NCI-H774 (cell line): ENCODE measurements at regions not wholly inside any gene's neighbourhood (a gene's known extent, or its start where the extent isn't known, plus 50 kb on each side); places are given as distances from the start of the nearest gene placed in this dataset.

ENCODE experiments used
- DNase-seq: peaks from one replicate; lab custom pipeline; 2025; lab: John Stamatoyannopoulos, UW

DNA sequence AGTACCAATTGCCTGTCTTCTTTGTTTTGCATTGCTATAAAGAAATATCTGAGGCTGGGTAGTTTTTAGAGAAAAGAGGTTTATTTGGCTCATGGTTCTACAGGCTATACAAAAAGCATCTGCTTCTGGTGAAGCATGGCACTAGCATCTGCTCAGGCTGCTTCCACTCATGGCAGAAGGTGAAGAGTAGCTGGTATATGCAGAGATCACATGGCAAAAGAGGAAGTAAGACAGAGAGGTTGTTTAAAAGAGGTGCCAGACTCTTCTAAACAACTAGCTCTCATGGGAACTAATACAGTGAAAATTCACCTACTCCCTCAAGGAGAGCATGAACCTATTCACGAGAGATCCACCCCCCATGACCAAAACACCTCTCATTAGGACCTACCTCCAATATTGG, 56.7 kb upstream of the GUCA2B start:
- DNase-seq: no peak

DNA sequence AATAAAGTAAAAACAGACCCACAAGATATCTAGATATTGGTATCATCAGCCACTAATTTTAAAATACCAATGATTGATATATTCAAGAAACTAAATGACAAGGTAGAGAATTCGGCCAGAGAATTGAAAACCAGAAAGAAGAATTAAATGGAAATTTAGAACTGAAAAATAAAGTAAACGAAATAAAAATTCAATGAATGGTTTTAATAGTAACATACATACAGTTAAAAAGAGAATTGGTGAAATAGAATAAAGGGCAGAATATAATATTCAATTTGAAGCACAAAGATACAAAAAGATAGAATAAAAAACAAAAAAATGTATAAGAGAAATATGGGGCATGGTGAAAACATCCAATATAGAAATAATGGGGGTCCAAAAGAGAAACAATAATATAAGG, 64.0 kb upstream of the GUCA2B start:
- no peak for DNase-seq

DNA sequence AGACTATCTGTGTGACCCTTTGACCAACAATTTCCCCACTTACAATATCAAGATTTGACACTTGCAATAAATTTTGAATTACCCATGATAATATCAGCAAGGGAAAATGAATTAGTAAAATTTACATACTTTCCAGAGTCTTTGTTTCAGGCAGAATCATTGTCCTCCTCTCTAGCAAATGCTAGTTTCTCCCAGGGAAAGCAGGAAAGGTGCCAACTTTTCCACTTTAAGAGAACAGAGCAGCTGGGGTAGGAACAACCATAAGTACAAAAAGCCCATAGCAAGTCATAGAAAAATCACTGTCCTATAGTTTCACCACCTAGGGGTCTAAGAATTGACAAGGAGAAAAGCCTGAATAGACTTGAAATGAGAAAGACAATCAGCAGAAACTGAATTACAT, 67.1 kb upstream of the GUCA2B start:
- no peak for DNase-seq

DNA sequence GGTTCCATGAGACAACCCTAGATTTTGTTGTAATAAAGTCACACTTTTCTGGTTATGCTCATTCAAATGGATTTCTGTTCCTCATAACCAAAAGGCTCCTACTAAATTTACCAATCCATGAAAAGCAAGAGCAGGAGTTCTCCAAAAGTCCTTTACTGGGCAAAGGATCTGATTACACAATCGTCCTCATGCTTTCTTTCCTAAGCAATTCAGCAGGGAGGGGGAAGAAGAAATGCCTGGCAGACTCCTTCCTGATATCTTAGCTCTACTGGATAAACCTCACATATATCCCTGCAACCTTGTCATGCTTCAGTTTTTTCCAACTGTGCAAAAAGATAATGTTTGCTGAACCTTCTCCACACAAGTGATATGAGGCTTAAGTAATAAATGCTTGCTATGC, 67.6 kb upstream of the GUCA2B start:
- DNase-seq: no peak

DNA sequence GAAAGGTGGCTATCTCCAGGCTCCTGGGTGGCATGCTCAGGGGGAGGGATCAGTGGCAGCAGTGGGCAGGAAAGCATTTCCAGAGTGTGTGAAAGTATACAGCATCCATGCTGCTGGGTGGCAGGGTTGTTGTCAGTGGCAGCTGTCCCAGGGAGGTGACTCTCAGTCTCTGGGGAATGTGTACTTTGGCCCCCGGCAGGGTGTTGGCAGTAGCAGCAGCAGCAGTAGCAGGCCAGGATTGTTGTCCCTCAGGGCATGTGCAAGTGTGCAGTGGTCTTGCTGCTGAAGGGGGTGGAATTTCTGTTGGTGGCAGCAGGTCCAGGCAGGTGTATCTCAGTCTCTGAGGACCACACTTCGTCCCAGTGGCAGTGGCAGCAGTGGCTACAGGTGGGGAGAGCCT, 71.7 kb upstream of the GUCA2B start:
- no peak for DNase-seq

DNA sequence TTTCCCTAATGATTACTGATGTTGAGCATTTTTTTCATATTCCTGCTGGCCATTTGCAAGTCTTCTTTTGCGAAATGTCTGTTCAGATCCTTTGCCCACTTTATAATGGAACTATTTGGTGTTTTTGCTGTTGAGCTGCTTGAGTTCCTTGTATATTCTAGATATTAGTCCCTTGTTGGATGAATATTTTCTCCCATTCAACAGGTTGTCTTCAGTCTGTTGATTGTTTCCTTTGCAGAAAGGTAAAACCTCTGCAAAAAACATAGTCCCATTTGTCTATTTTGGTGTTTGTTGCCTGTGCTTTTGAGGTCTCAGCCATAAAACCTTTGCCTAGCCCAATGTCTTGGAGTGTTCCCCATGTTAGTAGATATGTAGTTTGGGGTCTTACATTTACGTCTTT, 78.0 kb upstream of the GUCA2B start:
- DNase-seq: no peak

DNA sequence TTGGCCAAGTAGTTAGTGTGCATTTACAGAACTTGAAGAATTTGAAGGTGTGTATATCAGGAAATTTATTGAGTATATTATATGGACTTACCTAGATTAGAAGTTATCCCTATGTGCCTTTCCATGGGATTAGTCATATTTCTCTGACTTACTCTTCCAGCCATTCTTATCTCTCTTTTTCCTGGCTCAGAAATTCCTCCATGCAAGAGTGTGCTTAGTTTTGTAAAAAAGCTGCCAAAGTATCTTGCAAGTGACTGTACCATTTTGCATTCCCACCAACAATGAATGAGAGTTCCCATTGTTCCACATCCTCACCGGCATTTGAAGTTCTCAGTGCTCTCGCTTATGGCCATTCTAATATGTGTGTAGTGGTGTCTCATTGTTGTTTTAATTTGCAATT, 82.2 kb upstream of the GUCA2B start:
- no peak for DNase-seq

DNA sequence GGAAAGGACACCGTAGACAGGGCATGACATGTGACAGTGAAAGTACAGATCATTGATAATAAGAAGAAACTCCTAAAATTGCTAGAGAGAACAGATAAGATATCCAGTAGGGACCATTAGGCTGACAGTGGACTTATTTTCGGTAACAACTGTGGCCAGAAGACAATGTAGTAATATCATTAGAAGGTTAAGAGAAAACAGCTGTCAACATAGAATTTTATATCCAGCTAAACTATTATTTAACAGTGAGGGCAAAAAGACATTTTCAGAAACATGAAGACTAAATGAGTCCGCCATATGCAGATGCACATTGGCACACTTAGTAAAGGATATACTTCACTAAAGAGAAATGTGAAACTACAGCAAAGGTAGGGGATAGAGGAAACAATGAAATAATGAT, 95.4 kb upstream of the GUCA2B start:
- no peak for DNase-seq

DNA sequence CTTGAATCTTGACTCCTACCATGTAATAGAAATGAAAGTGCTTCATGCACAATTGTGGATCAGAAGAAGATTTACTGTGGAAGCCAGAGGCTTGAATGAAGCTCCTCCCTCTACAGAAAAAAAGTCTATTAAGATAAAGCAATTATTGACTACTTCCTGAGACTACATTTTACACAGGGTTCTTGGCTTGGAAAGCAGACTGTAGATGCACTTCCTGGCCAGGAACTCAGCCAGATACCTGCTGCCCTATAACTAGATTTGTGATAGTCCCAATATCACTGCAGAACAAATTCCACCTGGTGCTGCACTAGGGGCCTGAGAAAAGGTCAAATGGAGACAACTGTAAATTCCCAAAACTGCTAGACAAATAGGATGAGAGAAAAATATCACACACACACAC, 96.8 kb upstream of the GUCA2B start:
- no peak for DNase-seq

DNA sequence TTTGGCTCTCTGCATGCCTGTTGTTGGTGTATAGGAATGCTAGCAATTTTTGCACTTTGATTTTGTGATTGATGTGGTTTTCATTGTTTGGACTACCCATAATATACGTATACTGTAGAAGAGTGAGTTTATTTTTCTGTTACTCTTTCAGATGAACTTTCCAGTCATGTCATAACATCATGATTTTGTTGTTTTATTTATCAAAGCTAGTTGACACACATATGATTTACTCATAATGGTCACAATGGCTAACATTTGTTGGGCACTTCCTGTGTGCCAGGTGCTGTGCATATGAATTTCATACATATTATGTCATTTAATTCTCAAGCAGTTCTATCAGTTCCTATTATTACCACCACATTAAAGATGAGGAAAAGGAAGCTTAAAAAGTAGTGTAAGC, 98.1 kb upstream of the GUCA2B start:
- no peak for DNase-seq

DNA sequence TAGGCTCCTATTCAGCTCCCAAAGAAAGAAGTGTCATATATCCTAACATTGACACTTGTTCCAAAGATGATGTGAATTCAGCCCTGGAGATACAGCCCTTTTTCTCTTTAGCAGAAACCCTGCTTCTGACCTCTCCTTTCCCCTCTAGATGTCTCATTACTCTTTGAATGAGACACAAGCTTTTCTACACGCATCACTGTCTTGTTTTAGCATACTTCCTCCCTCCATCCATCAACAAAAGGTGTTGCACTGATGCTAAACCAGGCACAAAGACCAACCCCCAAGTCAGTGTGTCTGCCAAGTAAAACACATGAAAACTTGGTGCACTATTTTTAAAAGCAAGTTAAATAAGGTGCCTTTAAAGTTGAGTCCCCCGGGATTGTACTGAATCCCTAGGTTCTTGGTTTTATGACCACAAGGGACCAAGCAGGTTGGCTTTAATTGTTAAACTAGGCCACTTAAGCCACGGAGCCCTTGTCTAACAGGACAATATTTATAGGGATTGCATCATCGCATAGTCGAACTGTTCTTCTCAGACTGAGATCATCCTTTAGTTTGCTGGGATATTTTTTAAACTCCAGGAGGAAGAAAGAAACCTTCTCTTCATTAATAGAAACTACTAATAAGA, 101.0 kb upstream of the GUCA2B start:
- no peak for DNase-seq

DNA sequence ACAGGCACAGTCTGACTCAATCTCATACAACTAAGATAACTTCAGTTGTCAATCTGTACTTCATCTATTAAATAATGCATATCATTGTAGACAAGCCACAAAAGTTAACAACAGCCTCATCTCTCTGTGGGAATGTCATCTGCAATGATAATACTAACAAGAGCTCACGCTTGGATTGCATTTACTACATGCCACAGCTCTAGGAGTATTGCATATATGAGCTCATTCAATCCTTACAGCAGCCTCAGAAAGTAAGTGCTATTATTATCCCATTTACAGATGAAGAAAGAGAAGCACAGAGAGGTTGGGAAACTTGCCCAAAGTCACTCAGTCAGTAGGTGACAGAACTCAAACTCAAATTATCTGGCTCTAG, 105.7 kb upstream of the GUCA2B start:
- DNase-seq: no peak

DNA sequence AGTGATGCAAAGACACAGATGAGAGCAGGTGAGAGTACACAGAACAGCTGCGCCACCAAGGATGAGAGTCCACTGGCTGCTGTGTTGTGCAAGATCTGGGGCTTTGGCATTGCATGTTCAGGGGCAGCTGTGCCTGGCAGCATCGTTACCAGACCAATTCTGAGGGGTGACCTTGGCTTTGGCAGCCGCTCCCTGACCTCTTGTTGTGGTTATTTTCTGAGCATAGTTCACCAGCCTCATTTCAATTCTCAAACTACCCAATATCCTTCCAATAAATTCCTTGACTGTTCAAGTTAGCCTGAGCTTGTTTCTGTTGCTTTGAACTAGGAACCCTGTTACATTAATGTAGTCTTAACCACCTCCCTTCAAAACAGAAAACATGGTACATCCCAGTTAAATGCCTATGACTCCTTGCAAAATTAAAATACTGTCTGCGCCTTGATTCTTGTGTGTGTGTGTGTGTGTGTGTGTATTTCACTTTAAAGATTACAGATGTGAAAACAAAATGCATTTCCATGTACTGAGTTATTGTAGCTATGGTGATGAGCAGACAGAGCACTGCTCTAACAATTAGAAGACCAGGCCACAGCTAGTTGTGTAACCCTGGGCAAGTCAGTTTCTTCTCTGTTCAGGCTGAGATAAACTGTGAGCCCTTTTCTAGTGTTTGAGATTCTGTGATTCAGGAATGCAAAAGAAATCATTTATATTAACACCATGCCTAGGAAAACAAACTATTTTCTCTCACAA, 106.3 kb upstream of the GUCA2B start:
- peak; percentile 86 for DNase-seq

DNA sequence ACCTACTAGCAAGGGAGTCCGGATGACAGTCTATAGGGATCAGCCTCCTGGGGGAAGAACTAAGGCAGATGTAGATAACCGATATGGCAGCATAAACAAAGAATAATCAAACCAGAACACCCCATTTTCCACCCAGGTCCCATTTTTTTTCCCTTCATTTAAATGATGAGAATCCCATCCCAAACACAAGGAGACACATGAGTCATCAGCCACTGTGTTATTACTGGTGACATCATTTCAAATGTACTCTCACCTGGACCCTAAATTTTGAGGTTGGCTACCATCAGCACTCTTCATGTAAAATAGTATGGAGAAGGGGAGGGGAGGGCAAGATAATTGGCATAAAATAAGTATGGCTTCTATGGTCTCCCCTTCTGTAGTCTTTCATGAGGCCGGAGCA, 108.9 kb upstream of the GUCA2B start:
- no peak for DNase-seq

DNA sequence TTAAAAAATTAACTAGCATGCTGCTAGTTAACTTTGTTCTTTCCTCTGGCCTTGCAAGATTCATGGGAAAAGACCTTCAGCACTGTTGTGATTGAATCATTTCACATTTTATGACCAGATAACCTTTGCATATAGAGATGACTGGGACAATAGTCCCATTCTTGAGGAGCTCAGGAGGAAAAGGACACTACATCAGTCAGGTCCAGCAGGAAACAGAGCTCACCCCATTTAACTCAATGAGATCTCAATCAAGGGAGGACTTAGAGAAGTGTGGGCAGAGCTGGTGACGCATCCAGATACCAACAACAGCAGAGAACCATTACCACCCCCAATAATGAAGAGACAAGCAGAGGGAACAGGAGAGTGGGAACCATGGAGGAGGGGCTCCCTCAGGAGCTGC, 109.4 kb upstream of the GUCA2B start:
- DNase-seq: no peak

DNA sequence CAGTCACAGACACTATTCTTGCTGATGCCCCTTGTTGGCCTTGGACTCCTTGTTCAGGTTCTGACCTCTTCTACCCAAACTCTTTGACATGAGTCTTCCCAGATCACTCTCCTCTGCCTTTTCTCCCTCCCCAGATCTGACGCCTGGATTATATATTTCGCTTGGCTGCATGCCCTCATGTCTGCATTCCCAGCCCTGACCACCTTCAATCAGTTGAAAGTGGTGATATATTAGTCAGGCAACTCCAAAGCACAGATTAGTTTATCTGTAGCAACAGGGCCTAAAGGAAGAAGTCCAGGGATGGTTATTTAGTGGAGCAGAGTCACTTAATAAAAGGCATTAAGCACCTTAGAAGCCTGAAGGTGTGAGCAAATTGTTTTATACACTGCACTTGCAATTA, 110.0 kb upstream of the GUCA2B start:
- no peak for DNase-seq

DNA sequence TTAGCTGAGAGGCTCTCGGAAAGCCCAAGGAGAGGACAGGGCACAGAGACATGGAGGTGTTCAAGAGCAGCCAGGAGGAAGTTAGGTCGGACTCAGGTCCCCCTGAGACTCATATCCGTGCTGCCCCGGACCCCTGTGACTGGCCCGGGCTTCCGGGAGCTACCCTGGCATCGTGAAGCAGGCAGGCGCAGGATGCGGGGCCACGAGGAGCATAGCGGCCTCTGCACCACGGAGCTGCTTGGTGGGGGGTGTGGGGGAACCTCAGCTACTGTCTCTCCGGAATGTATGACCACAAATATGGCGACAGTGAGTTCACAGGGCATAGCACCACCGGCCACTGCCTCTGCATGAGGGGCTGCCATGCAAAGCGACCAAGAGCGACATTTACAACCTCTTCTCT, 112.2 kb upstream of the GUCA2B start:
- no peak for DNase-seq

DNA sequence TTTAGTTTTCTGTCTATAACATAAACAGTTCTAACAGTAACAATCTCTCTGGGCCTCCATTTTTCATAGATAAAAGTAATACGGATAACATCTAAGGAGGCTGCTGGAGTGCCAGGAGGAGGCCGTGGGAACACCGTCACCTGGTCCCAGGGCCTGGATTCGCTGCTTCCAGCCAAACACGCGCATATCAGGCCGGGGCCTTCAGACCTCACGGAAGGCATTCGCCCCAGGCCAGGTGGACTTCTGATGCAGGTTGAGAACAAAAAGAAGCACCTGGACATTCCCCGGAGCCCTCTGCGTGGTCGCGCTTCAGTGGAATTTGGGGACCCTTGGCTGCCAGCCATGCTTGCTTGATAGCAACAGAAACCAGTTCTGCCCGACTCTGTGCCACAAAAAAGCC, 113.1 kb upstream of the GUCA2B start:
- no peak for DNase-seq

DNA sequence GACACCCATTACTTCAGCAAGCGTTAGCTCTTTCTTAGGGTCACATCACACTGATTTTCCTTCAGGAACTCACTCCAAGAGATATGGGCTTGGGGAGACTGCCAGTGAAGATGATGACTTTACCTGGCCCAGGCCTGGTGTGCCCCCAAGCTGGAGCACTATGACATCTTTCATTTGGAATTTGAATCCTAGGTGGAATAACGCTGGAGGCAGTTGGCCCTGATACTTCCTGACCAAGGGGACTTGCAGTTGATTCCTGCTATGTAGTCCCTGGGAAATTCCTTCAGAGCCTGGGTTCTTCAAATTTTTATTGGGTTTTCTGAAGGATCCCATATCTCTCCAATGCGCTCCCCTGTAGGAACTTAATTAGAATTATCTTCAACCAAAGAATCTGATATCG, 114.9 kb upstream of the GUCA2B start:
- DNase-seq: no peak

DNA sequence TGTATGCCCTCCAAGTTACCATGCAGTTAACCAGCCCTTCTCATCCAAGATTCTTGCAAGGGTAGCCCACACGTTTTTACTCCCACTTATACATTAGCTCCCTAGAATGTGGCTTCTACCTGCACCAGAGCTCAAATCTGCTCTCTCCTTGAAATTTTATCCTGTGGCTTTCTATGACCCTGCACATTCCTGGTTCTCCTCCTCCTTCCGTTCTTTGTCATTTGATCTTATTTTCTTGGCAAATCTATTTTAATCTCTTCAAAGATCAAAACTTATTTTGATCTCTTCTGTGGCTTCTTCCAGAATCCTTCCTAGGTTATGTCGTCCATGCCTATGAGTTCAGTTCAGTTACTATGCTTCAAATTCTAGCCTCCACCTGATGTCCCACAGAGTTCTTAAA, 115.6 kb upstream of the GUCA2B start:
- DNase-seq: no peak

DNA sequence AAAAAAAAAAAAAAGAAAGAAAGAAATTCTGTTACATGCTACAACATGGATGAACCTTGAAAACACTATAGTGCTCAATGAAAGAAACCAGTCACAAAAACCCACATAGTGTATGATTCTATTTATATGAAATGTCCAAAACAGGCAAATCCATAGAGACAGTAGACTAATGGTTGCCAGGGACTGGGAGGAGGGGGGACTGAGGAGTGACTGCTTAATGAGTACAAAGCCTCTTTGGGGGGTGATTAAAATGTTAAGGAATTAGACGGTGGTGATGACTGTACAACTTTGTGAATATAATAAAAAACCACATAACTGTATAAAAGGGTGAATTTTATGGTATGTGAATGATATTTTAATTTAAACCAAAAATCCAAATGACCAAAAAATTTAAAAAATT, 116.0 kb upstream of the GUCA2B start:
- no peak for DNase-seq

DNA sequence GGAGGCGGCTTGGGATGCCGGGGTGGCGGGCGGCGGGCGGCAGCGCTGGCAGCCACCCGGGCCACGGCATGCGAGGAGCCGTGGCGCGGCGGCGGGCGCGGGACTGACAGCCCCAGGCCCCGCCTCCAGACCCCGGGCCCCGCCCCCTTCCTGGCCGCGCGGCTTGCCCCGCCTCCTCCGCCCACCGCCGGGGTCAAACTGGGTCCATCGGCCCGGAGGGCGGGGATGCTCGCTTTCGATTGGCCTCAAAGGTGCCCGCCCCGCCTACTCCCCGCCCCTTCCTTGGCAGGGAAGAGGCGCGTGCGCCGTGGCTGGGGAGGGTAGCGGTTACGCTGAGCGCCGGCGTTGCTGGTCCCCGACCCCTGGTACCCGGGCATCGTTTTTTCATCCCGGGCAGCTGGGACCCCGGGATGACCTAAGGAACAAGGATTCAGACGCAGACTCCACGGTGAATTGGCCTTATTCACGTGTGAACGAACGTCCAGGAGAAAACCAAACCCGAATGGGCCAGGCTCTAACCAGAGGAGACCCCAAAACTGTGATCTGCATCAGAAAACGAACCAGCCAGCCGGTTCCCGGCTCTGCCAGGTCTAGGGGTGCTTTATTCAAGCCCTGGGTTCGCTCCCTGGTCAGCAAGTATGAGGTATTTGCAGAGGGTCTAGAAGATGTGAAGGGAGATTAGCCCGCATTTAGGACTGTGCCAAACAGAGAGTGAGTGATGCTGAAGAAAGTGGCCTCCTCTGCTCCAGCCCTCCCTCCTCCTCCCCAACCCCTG, 117.2 kb upstream of the GUCA2B start:
- DNase-seq: peak; percentile 99

DNA sequence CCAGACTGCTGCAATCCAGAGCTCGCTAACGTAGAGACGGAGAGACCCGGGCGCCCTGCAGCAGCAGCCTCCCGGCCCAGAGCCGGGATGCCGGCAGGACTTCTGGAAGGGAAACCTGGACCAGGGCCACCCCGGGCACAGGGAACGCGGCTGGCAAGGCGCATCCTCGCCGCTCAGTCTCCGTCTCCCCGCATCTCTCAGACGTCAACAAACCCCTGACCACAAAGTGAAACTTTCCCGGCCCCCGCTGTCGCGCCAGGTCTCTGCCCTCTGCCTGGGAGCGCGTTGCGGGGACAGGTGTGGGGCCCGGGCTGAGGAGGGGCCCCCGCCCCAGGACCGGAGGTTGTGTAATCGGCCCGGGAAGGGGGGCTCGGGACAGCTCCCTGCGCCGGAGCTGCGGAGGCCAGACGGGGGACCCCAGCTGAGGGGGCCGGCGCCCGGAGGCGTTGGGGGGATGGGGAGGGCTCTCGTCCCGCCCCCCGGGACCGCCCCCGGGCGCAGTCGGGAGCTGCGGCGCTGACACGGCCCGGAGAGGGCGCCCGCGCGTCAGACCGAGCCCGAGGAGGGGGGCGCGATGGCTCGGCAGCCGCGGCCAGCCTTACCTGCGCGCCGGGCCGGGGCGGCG, 116.6 kb upstream of the HIVEP3 start:
- peak; percentile 95 for DNase-seq
